IMR-90 (cell line): ENCODE measurements at regions not wholly inside any gene's neighbourhood (a gene's known extent, or its start where the extent isn't known, plus 50 kb on each side); places are given as distances from the start of the nearest gene placed in this dataset.

ENCODE experiments used
- BHLHE40 ChIP-seq: fragments of 150-350 bp; IDR thresholded peaks from 2 replicates; pipeline ENCODE4 v1.6.1; 2016; ENCODE audit warnings: mild to moderate bottlenecking, low read depth, low read length
- CEBPB ChIP-seq: IDR thresholded peaks from 2 replicates; pipeline ENCODE4 v1.6.1; 2012; ENCODE audit warnings: low read depth, low read length, improper control_type of control experiment
- CHD1 ChIP-seq: IDR thresholded peaks from 2 replicates; pipeline ENCODE4 v1.6.1; 2012; ENCODE audit warnings: low read depth, low read length, improper control_type of control experiment
- ELK1 ChIP-seq: fragments of 150-350 bp; IDR thresholded peaks from 2 replicates; pipeline ENCODE4 v1.6.1; 2016; ENCODE audit warnings: low read depth, mild to moderate bottlenecking, low read length, moderate library complexity, borderline replicate concordance
- MAFK ChIP-seq: IDR thresholded peaks from 2 replicates; pipeline ENCODE4 v1.6.1; 2012; ENCODE audit warnings: low read depth, low read length, improper control_type of control experiment
- MAZ ChIP-seq: IDR thresholded peaks from 2 replicates; pipeline ENCODE4 v1.6.1; 2012; ENCODE audit warnings: low read depth, mild to moderate bottlenecking, low read length, improper control_type of control experiment, moderate library complexity, borderline replicate concordance
- MXI1 ChIP-seq: IDR thresholded peaks from 2 replicates; pipeline ENCODE4 v1.6.1; 2012; ENCODE audit warnings: low read depth, mild to moderate bottlenecking, low read length, moderate library complexity, borderline replicate concordance
- POLR2A ChIP-seq: IDR thresholded peaks from 2 replicates; pipeline ENCODE4 v1.6.1; 2012; ENCODE audit warnings: mild to moderate bottlenecking, low read depth, low read length
- RAD21 ChIP-seq: IDR thresholded peaks from 2 replicates; pipeline ENCODE4 v1.6.1; 2012; ENCODE audit warnings: low read length, improper control_type of control experiment
- RCOR1 ChIP-seq: IDR thresholded peaks from 2 replicates; pipeline ENCODE4 v1.6.1; 2012; ENCODE audit warnings: mild to moderate bottlenecking, low read length, improper control_type of control experiment; ENCODE audit not compliant: insufficient replicate concordance
- RFX5 ChIP-seq: IDR thresholded peaks from 2 replicates; pipeline ENCODE4 v1.8.0; 2012; ENCODE audit warnings: low read depth, mild to moderate bottlenecking, low read length, moderate library complexity
- SMC3 ChIP-seq: fragments of 150-350 bp; IDR thresholded peaks from 2 replicates; pipeline ENCODE4 v1.6.1; 2016; ENCODE audit warnings: low read depth, mild to moderate bottlenecking, antibody characterized with exemption, low read length, moderate library complexity
- TF ChIP-seq, protein P1 (sequence below): fragments of 150-350 bp; IDR thresholded peaks from 2 replicates; pipeline ENCODE4 v1.6.1; 2017; ENCODE audit warnings: mild to moderate bottlenecking, antibody characterized with exemption, low read length, low read depth
- TF ChIP-seq, protein P2 (sequence below): conservative IDR thresholded peaks from 2 replicates; pipeline ENCODE4 v1.5.1; 2012; ENCODE audit warnings: mild to moderate bottlenecking, low read depth, low read length, improper control_type of control experiment

DNA sequence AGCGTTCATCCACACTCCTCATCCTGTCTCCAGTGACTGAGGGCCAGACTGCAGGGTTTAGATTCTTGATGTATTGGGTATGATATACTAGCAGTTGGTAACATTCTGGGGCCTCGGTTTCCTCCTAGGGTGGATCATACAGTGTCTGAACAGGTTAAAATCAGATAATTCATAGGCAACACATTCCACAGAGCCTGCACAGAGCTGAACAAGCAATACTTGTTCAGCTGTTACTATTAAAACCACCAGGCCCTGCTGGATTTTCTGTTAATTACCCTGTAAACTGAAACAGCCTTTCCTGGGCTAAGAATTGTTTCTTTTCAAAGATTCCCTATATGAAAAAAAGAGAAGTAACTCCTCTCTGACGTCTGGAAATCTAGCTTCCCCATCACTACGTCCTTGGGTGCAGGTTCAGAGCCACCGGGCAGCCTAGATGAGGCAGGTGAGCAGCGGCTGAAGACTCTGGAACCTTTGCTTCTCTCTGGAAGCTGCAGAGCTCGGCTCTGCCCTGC is 1313.5 kb upstream of the WWC1 start:
- TF ChIP-seq, protein P1, sequence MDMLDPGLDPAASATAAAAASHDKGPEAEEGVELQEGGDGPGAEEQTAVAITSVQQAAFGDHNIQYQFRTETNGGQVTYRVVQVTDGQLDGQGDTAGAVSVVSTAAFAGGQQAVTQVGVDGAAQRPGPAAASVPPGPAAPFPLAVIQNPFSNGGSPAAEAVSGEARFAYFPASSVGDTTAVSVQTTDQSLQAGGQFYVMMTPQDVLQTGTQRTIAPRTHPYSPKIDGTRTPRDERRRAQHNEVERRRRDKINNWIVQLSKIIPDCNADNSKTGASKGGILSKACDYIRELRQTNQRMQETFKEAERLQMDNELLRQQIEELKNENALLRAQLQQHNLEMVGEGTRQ, result no peak
- TF ChIP-seq, protein P2, sequence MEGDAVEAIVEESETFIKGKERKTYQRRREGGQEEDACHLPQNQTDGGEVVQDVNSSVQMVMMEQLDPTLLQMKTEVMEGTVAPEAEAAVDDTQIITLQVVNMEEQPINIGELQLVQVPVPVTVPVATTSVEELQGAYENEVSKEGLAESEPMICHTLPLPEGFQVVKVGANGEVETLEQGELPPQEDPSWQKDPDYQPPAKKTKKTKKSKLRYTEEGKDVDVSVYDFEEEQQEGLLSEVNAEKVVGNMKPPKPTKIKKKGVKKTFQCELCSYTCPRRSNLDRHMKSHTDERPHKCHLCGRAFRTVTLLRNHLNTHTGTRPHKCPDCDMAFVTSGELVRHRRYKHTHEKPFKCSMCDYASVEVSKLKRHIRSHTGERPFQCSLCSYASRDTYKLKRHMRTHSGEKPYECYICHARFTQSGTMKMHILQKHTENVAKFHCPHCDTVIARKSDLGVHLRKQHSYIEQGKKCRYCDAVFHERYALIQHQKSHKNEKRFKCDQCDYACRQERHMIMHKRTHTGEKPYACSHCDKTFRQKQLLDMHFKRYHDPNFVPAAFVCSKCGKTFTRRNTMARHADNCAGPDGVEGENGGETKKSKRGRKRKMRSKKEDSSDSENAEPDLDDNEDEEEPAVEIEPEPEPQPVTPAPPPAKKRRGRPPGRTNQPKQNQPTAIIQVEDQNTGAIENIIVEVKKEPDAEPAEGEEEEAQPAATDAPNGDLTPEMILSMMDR, result no peak
- TF ChIP-seq POLR2A (no peak), RAD21 (no peak), RCOR1 (no peak), MAFK (no peak), SMC3 (no peak), BHLHE40 (no peak), CEBPB (no peak), MXI1 (no peak), CHD1 (no peak), MAZ (no peak), ELK1 (no peak), RFX5 (no peak)
